Panc1 (cell line): ENCODE measurements at regions not wholly inside any gene's neighbourhood (a gene's known extent, or its start where the extent isn't known, plus 50 kb on each side); places are given as distances from the start of the nearest gene placed in this dataset.

Experiments used
- CTCF ChIP-seq: fragments of 450-650 bp; IDR thresholded peaks from 2 replicates; pipeline ENCODE4 v1.5.1; 2017; ENCODE audit warnings: mild to moderate bottlenecking
- SIN3A ChIP-seq: IDR thresholded peaks from 2 replicates; pipeline ENCODE4 v1.6.1; 2012; ENCODE audit warnings: low read depth, mild to moderate bottlenecking, low read length, moderate library complexity, borderline replicate concordance; ENCODE audit not compliant: insufficient read depth

GRCh38 chr5:116881921-116882531 lies 307.4 kb upstream of the SEMA6A start:
- TF ChIP-seq CTCF (no peak), SIN3A (no peak)
